Lung (tissue), 11 donors: ENCODE measurements at regions not wholly inside any gene's neighbourhood (a gene's known extent, or its start where the extent isn't known, plus 50 kb on each side); places are given as distances from the start of the nearest gene placed in this dataset.

ENCODE experiments used
- ATAC-seq: fragments of 200-7000 bp; cut with Tn5 transposase; one replicate; pipeline ENCODE4 v1.9.1; 2020; ENCODE audit warnings: moderate number of reproducible peaks; ENCODE audit not compliant: insufficient read depth, low FRiP score
- DNase-seq, 3 donors: peaks; one replicate each; pipeline ENCODE4 v3.0.0-alpha.2; 2013 to 2017
- H3K27ac ChIP-seq, 2 donors: one replicate each; pipeline ENCODE4 v1.5.1; 2013; ENCODE audit warnings: mild to moderate bottlenecking in 2 of 2, moderate library complexity in 2 of 2, control low read depth in 1 of 2, inconsistent platforms in 1 of 2, low read depth in 1 of 2, low read length in 1 of 2
- H3K27me3 ChIP-seq, 3 donors: one replicate each; pipeline ENCODE4 v1.5.1; 2013; ENCODE audit warnings: low read length in 2 of 3; ENCODE audit not compliant: control insufficient read depth in 3 of 3, insufficient read depth in 3 of 3
- H3K36me3 ChIP-seq, 4 donors: one replicate each; pipeline ENCODE4 v1.5.1; 2013; ENCODE audit warnings: low read length in 4 of 4, mild to moderate bottlenecking in 1 of 4, moderate library complexity in 1 of 4; ENCODE audit not compliant: control insufficient read depth in 4 of 4, insufficient read depth in 4 of 4
- H3K4me1 ChIP-seq, 5 donors: one replicate each; pipeline ENCODE4 v1.5.1; 2013; ENCODE audit warnings: low read length in 5 of 5, mild to moderate bottlenecking in 2 of 5, moderate library complexity in 1 of 5; ENCODE audit not compliant: control insufficient read depth in 5 of 5, insufficient read depth in 5 of 5
- H3K4me3 ChIP-seq: one replicate; pipeline ENCODE4 v1.5.1; 2013; ENCODE audit warnings: mild to moderate bottlenecking, control low read depth, moderate library complexity
- H3K9ac ChIP-seq, 2 donors: one replicate each; pipeline ENCODE4 v1.5.1; 2013; ENCODE audit warnings: low read length in 2 of 2, control low read depth in 1 of 2; ENCODE audit not compliant: insufficient read depth in 1 of 2
- H3K9me3 ChIP-seq, 4 donors: one replicate each; pipeline ENCODE4 v1.5.1; 2013; ENCODE audit warnings: low read length in 3 of 4, mild to moderate bottlenecking in 1 of 4, moderate library complexity in 1 of 4; ENCODE audit not compliant: control insufficient read depth in 4 of 4, insufficient read depth in 3 of 4
- WGBS, 2 donors: extraction: QIAGEN DNeasy Blood & Tissue Kit; methylation state at CpG; one replicate each; pipeline ENCODE4 v1.1.7; 2013; 5-methylcytosine and 5-hydroxymethylcytosine counted together
- TF ChIP-seq, protein P1 (sequence below): IDR thresholded peaks from 2 replicates; pipeline ENCODE4 v1.5.1; 2012; ENCODE audit warnings: mild to moderate bottlenecking; ENCODE audit errors: control extremely low read depth, extremely low read depth
- donor health status: control.
- donor health status: control.
- donor health status: Bipolar disorder and iron deficiency.
- donor health status: healthy.
- donor health status: DM: yes; HTN: yes; CAD: no.

DNA sequence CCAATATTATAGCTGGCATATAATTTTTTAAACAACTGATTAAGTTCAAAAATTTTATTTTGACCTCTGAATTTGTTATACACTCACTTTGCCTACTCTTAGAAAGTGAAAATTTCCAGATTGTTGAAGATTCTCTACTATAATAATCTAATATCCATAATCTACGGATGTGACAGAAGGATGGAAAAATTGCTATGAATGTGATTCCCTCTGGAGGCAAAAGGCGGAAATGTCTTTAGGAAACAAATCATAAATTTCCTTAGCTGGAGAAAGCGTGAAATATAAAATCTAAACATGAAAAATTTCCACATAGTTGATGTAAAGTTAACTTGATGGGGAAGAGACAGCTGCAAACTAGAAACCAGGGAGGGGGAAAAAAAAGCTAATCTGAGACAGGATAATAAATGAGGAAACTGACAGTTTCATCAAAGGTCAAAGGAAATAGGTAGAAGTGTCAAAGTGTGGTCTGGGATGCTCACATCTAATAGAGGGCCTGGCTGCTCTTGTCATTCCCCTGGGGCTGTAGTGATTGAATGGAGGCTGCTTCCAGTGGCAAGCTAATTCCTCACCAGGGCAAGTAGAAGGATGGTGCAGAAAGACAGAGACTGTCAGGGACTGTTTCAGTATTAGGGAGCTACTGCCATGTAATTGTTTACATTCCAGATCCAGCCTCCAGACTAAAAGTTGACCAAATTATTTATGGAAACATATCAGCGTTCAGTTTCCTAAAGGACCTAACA is 264.5 kb downstream of the SDHAF3 start:
- ATAC-seq: no peak
- Histone ChIP-seq H3K4me3 (no peak overlapping the region), H3K9me3 (no peaks in the 10 kb centered on the region), H3K27me3 (no peaks in the 10 kb centered on the region), H3K27ac (no peak overlapping the region), H3K9ac (no peak overlapping the region), H3K4me1 (no peaks in the 10 kb centered on the region), H3K36me3 (no peaks in the 10 kb centered on the region)
- DNase-seq: no peak
- TF ChIP-seq, protein P1, sequence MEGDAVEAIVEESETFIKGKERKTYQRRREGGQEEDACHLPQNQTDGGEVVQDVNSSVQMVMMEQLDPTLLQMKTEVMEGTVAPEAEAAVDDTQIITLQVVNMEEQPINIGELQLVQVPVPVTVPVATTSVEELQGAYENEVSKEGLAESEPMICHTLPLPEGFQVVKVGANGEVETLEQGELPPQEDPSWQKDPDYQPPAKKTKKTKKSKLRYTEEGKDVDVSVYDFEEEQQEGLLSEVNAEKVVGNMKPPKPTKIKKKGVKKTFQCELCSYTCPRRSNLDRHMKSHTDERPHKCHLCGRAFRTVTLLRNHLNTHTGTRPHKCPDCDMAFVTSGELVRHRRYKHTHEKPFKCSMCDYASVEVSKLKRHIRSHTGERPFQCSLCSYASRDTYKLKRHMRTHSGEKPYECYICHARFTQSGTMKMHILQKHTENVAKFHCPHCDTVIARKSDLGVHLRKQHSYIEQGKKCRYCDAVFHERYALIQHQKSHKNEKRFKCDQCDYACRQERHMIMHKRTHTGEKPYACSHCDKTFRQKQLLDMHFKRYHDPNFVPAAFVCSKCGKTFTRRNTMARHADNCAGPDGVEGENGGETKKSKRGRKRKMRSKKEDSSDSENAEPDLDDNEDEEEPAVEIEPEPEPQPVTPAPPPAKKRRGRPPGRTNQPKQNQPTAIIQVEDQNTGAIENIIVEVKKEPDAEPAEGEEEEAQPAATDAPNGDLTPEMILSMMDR: no peak
- 64 to 75% methylated on average over 4 of the region's 4 CpGs for WGBS, 2 donors

DNA sequence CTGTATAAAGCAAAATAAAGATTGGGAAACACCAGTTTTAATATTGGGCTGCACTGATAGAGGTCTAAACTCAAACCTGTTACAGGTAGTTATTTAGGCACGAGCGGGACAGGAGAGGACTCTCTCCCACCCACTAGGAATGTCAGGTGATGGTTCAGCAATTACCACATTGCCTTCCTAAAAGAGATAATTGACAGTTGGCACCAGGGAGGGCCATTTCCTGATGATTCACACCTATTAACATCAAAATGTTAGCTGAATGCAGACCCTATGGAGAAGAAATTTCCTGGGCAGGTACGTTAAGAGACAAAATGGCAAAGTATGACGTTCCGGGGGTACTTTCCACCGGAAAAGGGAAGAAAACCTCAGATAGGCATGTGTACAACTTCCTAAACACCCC is 272.6 kb downstream of the SDHAF3 start:
- no peaks in the 10 kb centered on the region for H3K9me3 ChIP-seq
- H3K27ac ChIP-seq: no peak overlapping the region
- 78 to 81% methylated on average over 6 of the region's 6 CpGs for WGBS, 2 donors
- H3K4me3 ChIP-seq: no peak overlapping the region
- no peaks in the 10 kb centered on the region for H3K4me1 ChIP-seq
- TF ChIP-seq, protein P1: no peak
- no peak for DNase-seq
- no peak for ATAC-seq
- no peaks in the 10 kb centered on the region for H3K36me3 ChIP-seq
- no peaks in the 10 kb centered on the region for H3K27me3 ChIP-seq
- H3K9ac ChIP-seq: no peak overlapping the region

DNA sequence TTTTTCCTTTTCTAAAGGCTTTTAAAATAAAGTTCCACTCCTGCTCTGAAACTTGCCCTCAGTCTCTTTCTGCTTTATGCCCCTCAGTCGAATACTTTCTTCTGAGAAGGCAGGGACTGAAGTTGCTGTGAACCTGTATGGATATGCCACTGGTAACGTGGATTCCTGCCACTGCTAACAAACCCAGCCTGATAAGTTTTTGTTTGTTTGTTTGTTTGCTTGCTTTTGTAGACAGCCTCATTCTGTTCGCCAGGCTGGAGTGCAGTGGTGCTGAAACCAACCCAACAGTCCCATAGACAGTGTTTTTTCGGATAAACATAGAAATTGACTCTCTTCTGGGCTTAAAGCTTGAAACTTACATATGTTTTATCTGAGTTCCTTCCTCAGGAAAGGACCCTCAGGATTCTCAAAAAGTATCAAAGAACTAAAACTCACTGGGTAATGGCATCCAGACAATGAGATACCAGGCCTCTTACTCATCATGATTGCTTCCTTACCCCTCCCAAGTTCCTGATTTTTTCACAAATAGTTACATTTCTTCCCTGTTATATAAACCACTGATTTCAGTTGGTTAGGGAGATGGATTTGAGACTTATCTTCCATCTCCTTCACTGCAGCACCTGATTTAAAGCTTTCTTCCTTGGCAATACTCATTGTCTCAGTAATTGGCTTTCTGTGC is 273.6 kb downstream of the SDHAF3 start:
- Histone ChIP-seq H3K27ac (no peak overlapping the region), H3K4me1 (no peaks in the 10 kb centered on the region), H3K27me3 (no peaks in the 10 kb centered on the region), H3K9me3 (no peaks in the 10 kb centered on the region), H3K9ac (no peak overlapping the region), H3K36me3 (no peaks in the 10 kb centered on the region), H3K4me3 (no peak overlapping the region)
- ATAC-seq: no peak
- TF ChIP-seq, protein P1: no peak
- DNase-seq: no peak
- WGBS, 2 donors: 70 to 80% methylated on average over 4 of the region's 4 CpGs
